Esophagus squamous epithelium (tissue), 5 donors: ENCODE measurements at regions not wholly inside any gene's neighbourhood (a gene's known extent, or its start where the extent isn't known, plus 50 kb on each side); places are given as distances from the start of the nearest gene placed in this dataset.

Experiments
- DNase-seq: peaks from one replicate; lab custom pipeline; 2025; lab: John Stamatoyannopoulos, UW
- H3K27ac ChIP-seq, 4 donors: fragments of 200-600 bp; sonication (generic); one replicate each; pipeline ENCODE4 v1.5.1; 2016 to 2019; ENCODE audit warnings: mild to moderate bottlenecking in 1 of 4
- H3K27me3 ChIP-seq, 4 donors: fragments of 200-600 bp; sonication (generic); 1 replicate in 3 of 4; 2 replicates in 1 of 4; pipeline versions ENCODE4 v1.5.1 to v1.6.0; 2017 to 2021; ENCODE audit warnings: antibody characterized with exemption in 1 of 4
- H3K36me3 ChIP-seq, 3 donors: fragments of 200-600 bp; sonication (generic); one replicate each; pipeline ENCODE4 v1.5.1; 2016 to 2019
- H3K4me1 ChIP-seq, 3 donors: fragments of 200-600 bp; sonication (generic); one replicate each; pipeline ENCODE4 v1.5.1; 2017 to 2019
- H3K4me3 ChIP-seq, 4 donors: fragments of 200-600 bp; sonication (generic); 1 replicate in 3 of 4; 2 replicates in 1 of 4; pipeline ENCODE4 v1.5.1; 2016 to 2019; ENCODE audit warnings: mild to moderate bottlenecking in 2 of 4, moderate library complexity in 1 of 4
- H3K9me3 ChIP-seq, 3 donors: fragments of 200-600 bp; sonication (generic); one replicate each; pipeline ENCODE4 v1.5.1; 2016 to 2019
- POLR2A ChIP-seq, 4 donors: fragments of 450-650 bp; IDR thresholded peaks; one replicate each; pipeline ENCODE4 v1.6.1; 2017; ENCODE audit warnings: antibody characterized with exemption in 4 of 4, mild to moderate bottlenecking in 4 of 4, moderate library complexity in 3 of 4
- WGBS, 2 donors: methylation state at CpG; one replicate each; pipeline ENCODE4 v1.1.5; 2018; 5-methylcytosine and 5-hydroxymethylcytosine counted together
- intact Hi-C: fragments of 100-400 bp; cut with DNase I; formaldehyde crosslinking; loops from one replicate; pipeline ENCODE4 v1.15.0; 2022
- TF ChIP-seq, protein P1 (sequence below), 6 experiments: fragments of 450-650 bp in 4 of 6; fragments of 200-600 bp in 2 of 6; sonication (generic) in 2 of 6; IDR thresholded peaks; one replicate each; pipeline ENCODE4 v1.5.1; 2016 to 2019; ENCODE audit warnings: antibody characterized with exemption in 6 of 6, mild to moderate bottlenecking in 4 of 6, moderate library complexity in 4 of 6
- donor health status: DM: yes; HTN: yes; CAD: no.

DNA sequence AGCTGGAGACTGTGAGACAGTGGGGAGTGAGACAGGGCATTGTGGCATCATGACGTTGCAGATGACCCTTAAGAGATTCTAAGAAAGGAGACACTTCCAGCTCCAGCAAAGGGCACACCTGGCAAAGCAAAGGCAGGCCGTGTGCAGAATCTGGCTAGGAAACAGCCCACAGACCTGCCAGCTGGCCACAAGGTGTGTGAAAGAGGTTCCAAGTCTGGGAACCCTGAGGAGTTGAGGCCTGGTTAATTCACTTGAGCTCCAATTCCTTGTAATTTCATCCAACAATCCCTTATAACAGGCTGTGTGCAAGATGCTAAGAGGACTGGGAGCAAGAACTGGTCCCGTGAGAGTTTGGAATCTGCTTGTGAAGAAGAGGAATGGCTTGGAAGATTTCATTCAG lies 72.8 kb upstream of the FAM9A start:
- no peaks in the 10 kb centered on the region for H3K27me3 ChIP-seq
- no peak overlapping the region for H3K27ac ChIP-seq
- WGBS, 2 donors: 29 to 56% methylated on average over 1 to 3 of the region's 3 CpGs

DNA sequence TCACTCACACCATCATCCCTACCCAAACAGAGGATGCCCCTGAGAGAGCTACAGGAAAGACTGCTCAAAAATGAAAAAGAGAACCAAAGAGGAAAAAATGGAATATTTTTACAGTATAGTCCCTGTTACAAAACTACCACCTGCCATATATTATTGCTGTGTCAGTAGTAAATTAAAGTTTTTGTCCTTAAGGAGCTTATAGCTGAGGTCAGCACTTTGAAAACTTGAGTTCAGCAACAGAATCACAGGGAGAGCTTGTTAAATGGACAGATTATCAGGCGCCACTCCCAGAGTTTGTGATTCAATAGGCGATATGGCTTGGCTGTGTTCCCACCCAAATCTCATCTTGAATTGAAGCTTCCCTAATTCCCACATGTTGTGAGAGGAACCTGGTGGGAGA lies 71.9 kb upstream of the FAM9A start:
- no peak for DNase-seq
- H3K4me3 ChIP-seq: no peak overlapping the region
- 83% methylated on average over 1 to 2 of the region's 2 CpGs for WGBS, 2 donors
- no peaks in the 10 kb centered on the region for H3K4me1 ChIP-seq
- no peaks in the 10 kb centered on the region for H3K36me3 ChIP-seq
- no peaks in the 10 kb centered on the region for H3K9me3 ChIP-seq
- no peak overlapping the region for H3K27ac ChIP-seq
- H3K27me3 ChIP-seq: no peaks in the 10 kb centered on the region
- TF ChIP-seq POLR2A (IDR thresholded peaks at IDR 0.05): no peak
- TF ChIP-seq, protein P1, sequence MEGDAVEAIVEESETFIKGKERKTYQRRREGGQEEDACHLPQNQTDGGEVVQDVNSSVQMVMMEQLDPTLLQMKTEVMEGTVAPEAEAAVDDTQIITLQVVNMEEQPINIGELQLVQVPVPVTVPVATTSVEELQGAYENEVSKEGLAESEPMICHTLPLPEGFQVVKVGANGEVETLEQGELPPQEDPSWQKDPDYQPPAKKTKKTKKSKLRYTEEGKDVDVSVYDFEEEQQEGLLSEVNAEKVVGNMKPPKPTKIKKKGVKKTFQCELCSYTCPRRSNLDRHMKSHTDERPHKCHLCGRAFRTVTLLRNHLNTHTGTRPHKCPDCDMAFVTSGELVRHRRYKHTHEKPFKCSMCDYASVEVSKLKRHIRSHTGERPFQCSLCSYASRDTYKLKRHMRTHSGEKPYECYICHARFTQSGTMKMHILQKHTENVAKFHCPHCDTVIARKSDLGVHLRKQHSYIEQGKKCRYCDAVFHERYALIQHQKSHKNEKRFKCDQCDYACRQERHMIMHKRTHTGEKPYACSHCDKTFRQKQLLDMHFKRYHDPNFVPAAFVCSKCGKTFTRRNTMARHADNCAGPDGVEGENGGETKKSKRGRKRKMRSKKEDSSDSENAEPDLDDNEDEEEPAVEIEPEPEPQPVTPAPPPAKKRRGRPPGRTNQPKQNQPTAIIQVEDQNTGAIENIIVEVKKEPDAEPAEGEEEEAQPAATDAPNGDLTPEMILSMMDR (IDR thresholded peaks at IDR 0.05): no peak
- intact Hi-C loops: no loop called here

More for the DNA sequence above, 72.8 kb upstream of the FAM9A start:
- Histone ChIP-seq H3K4me1 (no peaks in the 10 kb centered on the region), H3K36me3 (no peaks in the 10 kb centered on the region), H3K9me3 (no peaks in the 10 kb centered on the region), H3K4me3 (no peak overlapping the region)
- no peak for TF ChIP-seq POLR2A (IDR thresholded peaks at IDR 0.05)
- TF ChIP-seq, protein P1 (IDR thresholded peaks at IDR 0.05): no peak
- no peak for DNase-seq
- intact Hi-C loops: no loop called here

DNA sequence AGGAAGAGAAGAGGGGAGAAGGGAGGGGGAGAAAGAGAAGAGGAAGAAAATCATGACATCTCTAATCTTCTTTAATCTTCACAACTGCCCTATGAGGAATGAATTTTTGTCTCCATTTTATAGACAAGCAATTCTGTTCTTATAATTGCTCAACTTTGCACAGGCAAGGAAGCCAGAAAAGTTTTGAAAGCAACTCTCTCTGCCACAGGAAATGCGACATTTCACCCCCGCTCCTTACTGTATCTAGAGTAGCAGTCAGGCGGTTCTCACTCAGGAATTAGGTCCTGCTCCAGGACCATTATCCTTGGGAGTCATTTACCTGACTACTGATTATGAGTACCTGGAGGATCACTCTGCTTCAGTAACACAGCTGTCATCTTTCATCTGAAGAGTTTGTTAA lies 69.2 kb upstream of the FAM9A start:
- Histone ChIP-seq H3K4me3 (no peak overlapping the region), H3K9me3 (no peaks in the 10 kb centered on the region), H3K27me3 (no peaks in the 10 kb centered on the region), H3K36me3 (no peaks in the 10 kb centered on the region), H3K4me1 (no peaks in the 10 kb centered on the region), H3K27ac (no peak overlapping the region)
- TF ChIP-seq, protein P1 (IDR thresholded peaks at IDR 0.05): no peak
- TF ChIP-seq POLR2A (IDR thresholded peaks at IDR 0.05): no peak
- WGBS, 2 donors: 50 to 61% methylated on average over 3 of the region's 3 CpGs
- no peak for DNase-seq
- intact Hi-C loops: no loop called here

DNA sequence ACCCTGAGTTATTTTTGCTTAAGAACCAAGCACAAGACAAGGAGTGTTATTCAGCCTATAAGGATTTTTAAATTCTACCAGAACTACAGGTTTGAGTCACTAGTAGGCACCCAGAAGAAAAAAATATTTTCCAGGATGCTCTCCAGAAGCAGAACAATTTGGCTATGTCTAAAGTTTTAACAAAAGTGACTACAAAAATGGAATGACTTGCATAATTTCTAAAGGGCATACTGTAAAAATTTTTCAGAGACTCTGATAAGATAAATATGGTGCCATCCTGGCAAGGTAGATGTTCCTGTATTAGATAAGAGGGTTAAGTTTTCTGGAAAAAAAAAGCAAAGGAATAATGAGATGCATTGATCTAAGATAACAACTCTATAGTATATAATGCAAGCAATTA lies 68.6 kb upstream of the FAM9A start:
- H3K9me3 ChIP-seq: no peaks in the 10 kb centered on the region
- no peak overlapping the region for H3K4me3 ChIP-seq
- no peak for TF ChIP-seq POLR2A (IDR thresholded peaks at IDR 0.05)
- TF ChIP-seq, protein P1 (IDR thresholded peaks at IDR 0.05): no peak
- H3K27ac ChIP-seq: no peak overlapping the region
- no peaks in the 10 kb centered on the region for H3K36me3 ChIP-seq
- DNase-seq: no peak
- H3K4me1 ChIP-seq: no peaks in the 10 kb centered on the region
- no peaks in the 10 kb centered on the region for H3K27me3 ChIP-seq
- intact Hi-C loops: no loop called here

DNA sequence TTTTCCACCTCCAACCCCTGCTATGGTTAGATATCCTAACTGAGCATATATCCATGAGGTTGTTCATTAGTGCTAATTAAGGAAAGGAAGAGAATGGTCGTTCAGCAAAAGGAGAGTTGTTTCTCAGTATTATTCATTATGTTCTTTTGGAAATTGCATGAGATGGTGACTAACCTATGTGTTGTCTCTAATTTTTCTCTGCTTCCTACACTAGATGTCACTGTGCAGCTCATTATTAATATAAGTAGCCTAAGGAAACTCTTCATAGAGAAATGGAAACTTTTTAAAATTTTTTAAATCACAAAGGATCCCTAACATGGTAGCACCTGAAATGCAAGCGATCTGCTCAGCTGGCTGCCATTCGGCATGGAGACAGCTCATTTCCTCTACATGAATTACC lies 67.7 kb upstream of the FAM9A start:
- Histone ChIP-seq H3K27me3 (no peaks in the 10 kb centered on the region), H3K27ac (no peak overlapping the region), H3K4me1 (no peaks in the 10 kb centered on the region), H3K36me3 (no peaks in the 10 kb centered on the region), H3K9me3 (no peaks in the 10 kb centered on the region), H3K4me3 (no peak overlapping the region)
- TF ChIP-seq, protein P1 (IDR thresholded peaks at IDR 0.05): no peak
- WGBS, 2 donors: 6 to 33% methylated on average over 3 of the region's 3 CpGs
- DNase-seq: no peak
- intact Hi-C loops: no loop called here
